C4-2B (cell line): ENCODE measurements at regions not wholly inside any gene's neighbourhood (a gene's known extent, or its start where the extent isn't known, plus 50 kb on each side); places are given as distances from the start of the nearest gene placed in this dataset.

Source experiments
- CTCF ChIP-seq: fragments of 450-650 bp; conservative IDR thresholded peaks from 2 replicates; pipeline ENCODE4 v1.5.1; 2017; ENCODE audit warnings: mild to moderate bottlenecking
- ZFX ChIP-seq: fragments of 450-650 bp; IDR thresholded peaks from 2 replicates; pipeline ENCODE4 v1.6.1; 2017

- TF ChIP-seq CTCF (no peak), ZFX (no peak)
These were observed 104.1 kb upstream of the SPRY4 start for GRCh38 chr5:142428773-142429473.
